GM19023 (cell line): ENCODE measurements at regions not wholly inside any gene's neighbourhood (a gene's known extent, or its start where the extent isn't known, plus 50 kb on each side); places are given as distances from the start of the nearest gene placed in this dataset.
"Not testable (repeated sequence)": the region's sequence is repeated elsewhere in the genome, so short reads cannot be mapped to it uniquely, and the experiment has no call there.

Experiments used
- ATAC-seq: cut with Tn5 transposase; IDR thresholded peaks from one replicate; pipeline ENCODE4 v1.9.1; 2021; ENCODE audit warnings: mild to moderate bottlenecking, moderate library complexity; ENCODE audit not compliant: unreplicated experiment

DNA sequence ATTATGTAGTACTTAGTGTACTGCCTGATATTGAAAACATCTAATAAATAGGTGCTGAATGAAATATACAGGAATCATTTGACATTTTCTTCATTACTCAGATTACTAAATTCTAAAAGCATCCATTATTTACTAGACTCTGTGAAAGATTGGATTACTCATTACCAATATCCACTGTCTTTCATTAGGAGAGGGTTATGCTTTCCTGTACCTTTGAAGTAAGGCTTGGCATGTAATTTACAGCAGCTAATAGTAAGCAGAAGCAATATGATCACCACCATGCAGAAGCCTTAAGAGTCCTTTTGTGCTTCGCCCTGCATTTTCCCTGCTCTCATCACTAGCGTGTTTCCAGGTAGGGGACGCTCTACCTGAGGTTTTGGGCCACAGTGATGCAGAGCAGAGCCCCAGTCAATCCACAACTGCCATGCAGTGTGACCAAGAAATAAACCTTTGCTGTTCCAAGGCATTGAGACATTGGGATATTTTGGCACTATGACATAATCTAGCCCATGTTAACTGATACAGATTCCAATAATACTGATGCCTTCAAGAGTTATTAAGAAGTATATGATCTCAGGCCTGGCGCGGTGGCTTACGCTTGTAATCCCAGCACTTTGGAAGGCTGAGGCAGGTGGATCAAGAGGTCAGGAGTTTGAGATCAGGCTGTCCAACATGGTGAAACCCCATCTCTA lies 502.8 kb upstream of the MARCKS start:
- no peak for ATAC-seq

DNA sequence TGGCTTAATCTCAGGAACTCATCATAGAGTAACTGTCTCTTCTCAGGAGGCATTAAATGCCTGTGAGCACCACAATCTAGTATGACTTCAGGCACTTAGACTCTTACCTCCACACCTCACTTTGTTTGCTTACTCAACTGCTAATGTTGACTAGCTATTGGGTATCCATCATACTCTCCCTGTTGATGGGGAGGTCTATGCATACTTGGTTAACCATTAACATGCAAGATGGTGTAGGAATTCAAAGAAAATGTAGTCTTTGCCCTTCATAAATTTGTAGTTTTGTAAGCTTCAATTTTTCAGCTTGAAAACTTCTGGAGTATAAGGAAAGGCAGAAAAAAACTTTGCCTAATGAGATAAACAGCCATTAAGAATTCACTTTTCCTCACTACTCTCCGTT lies 501.0 kb upstream of the MARCKS start:
- ATAC-seq = no peak

DNA sequence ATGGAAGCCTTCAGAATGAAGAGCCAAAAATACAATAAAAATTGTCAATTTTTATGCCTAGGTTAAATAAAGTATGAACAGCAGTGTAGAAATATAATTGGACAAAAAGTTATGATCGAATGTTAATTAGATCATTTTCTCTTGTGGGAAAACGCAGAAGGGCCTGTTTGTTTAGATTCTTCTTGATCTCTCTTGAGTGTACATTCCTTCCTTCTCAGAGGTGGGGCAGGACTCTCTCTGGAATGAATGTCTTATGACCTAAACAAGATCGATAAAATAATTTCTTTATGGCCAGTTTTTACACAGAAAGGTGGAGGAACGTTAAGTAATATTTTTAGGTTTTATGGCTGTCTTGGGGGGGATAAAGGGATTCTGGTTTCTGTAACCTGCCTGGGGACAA lies 500.1 kb upstream of the MARCKS start:
- ATAC-seq = no peak

DNA sequence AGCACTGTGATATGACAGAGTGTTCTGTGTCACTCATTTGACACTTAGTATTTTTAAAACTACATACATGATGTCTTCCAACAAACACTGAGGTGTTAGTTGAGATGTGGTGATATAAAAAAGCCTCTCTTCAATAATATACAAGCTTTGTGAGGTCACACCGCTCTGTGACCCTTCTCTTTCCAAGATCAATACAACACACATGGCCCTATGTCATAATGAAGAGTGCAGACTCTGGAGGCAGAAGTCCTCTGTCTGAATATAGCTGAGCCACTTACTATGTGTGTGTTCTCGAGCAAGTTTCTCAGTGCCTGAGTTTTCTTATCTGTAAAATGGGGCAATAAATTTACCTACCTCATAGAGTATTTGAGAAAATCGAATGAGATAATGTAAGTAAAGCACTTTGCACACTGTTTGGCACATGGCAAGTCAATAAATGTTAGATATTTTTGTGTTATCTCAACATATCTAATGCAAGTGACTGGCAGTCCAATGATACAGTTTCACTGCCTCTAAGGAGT lies 499.0 kb upstream of the MARCKS start:
- no peak for ATAC-seq

DNA sequence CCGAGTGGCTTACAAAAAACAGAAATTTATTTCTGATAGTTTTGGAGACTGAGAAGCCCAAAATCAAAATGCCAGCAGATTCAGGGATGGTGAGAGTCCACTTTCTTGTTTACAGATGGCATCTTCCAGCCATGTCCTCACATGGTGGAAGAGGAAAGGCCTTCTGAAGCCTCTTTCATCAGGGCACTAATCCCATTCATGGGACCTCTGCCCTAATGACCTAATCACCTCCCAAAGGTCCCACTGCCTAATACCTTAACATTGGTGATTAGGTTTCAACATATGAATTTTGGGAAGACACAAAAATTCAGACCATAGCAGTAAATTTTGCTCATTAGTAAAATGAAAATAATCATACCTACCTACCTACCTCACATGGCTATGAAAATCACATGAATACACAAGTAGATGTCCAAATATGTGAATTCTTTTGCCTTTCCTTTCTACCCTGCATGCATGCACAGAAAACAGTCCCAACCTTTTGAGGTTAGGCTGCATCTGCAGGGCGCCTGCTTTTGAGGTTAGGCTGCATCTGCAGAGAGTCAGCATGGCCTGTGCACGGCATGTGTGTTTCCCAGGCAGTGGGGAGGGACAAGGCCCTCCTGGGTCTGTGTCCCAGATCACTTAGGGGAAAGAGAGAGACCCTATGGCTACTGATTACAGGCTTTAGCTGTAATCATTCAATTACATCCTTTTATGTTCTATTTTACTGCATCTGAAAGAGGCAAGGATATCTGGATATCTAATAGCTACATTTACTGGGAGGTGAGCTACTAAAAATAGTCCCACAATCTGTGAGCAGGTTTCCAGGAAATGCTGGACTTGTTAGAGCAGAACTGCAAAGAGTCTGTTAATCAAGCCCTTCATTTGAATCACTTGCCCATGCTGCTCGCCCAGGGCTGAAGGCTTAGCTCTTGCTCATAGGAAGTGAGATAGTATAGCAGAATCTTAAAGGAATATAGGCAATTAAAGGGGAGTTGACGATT lies 497.7 kb upstream of the MARCKS start:
- ATAC-seq = no peak

DNA sequence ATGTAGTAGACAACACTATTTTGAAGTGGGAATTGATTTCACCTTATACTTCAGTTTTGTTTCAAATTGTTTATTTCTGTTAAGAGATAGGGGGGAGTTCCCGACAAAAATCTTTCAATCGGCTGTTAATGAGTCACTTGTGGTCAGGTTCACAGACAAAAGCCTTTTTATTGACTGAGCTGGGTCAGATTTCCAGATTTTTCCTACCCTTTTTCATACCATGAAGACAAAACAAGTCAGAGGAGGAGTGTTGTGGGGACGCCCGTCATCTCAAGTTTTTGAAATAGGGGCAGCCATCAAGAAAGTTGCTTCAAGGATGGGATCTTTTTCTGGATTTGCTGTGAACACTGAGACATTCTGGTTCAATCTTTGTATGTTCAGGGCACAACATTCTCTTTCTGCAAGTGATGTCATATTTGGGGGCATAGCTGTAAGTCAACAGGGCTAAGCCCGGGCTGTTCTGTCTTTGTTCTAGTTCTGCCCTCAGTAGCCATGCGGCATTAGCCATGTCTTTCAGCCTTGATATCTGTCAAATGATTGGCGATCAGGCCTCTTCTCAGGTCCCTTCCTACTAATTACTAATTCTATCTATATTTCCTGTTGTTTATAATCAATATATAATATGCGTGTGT lies 496.0 kb upstream of the MARCKS start:
- no peak for ATAC-seq

DNA sequence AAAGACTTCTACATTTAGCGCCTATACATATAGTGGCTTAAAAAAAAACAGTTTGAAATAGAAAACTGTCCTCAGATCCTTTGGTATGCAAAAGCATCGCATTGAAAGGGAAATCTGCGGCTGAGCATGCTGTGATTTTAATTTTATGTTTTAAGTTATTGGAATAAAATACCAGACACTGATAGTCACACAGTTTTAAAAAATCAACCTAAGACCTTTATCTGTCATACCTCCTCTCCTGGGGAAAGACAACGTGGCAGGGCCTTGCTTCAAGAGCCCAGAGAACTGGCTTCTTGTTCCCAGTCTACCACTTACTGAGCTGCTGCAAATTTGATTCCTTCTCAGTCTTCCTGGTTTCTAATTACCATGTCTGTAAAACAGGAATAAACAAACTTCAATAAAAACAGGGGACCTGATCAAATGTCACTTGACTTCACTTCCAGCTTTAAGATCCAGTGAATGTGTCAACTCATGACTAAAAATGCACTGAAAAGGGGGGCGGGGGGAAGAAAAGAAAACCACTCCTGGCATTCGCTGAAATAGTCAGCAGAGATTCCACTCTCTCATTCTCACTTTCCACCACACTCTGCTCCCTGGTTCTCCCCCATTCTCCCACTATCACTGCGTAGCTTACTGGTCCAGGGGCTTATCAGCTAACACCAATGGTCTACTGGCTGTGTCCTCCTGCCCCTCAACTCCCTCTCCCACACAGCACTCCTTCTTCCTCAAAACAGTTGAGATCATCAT lies 494.7 kb upstream of the MARCKS start:
- no peak for ATAC-seq

DNA sequence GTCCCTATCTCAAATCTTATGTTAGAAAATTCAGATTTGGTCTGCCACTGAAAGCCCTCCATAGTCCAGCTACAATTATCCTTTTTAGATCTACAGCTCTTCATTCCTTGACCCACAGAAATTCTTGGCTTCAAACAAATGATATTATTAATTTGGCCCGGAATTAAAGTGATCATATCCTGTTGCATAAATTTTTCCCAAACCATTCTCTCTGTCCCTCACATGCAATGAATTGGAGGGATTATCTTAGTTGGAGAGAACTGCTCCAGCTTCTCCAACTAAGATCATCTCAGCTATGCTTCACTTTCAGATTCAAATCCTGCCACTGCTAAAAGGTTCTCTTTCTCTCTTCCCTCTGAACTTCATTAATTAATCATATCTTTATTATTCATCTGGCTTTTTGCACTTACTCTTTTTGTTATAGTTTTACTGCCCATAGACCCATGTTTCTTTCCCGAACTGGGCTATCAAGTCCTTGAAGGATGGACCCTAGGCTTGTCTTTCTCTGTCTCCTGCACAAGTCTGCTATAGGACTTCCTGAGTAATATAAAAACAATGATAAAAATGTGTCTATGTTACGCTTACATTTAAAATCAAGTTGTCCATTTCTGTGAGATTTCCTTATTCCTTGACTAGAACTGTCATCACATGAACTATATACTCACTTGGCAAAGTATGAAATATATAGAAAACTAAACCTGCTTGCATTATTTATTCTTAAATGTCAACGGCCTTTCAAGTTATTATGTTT lies 493.9 kb upstream of the MARCKS start:
- no peak for ATAC-seq

DNA sequence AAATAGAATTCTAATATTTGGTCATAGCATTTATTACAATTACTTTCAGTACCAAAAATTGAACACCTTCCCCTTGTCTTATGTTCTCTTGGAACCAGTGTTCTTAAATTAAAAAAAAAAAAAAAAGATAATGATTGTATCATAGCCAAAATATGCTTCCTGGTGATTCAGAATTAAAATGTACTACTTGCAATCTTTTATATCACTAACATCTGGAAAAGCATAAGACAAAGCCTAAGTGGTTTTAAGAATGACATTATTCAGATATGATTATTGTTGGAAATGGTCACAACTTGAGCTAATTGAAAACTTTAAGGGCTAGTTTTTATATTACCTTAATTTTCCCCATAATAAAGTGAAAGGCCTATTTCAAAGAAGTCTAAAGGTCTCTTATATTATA lies 493.3 kb upstream of the MARCKS start:
- ATAC-seq = no peak

DNA sequence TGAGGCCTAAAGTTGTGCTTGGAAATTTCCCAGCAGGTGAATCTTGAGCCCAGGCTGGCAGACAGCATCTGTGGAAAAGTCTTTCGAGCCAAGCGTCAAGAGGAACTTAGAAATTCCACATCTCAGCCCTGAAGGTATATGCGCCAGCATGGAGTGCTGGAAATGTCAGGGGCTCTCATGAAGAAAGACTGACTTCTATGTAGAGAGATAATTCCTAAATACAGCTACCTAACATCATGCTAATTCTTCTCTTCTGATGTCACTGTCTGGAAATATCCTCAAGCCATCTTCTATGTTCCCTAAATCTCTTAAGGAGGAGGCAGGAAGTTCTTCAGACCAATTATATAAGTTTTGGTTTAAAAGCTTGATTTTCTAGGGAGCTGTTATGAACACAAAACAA lies 492.4 kb upstream of the MARCKS start:
- no peak for ATAC-seq

DNA sequence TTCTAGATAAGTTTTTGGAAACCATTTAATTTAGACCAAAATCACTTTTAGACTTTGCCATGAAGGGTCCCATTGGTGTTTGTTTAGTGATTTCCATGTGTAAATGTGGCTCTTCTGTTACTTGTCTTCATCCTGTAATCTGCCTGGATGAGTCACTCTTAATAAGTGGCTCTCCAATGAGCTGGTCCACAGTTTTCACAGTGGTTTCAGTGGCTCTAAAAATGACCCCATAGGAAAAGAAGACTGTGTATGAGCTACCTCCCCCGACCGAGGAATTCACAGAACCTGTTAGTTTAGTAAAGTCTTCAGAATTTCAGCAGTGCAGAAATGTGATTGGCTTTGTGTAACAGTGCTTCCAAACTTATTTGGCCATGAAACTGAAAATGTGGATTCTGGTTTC lies 492.0 kb upstream of the MARCKS start:
- ATAC-seq = no peak

DNA sequence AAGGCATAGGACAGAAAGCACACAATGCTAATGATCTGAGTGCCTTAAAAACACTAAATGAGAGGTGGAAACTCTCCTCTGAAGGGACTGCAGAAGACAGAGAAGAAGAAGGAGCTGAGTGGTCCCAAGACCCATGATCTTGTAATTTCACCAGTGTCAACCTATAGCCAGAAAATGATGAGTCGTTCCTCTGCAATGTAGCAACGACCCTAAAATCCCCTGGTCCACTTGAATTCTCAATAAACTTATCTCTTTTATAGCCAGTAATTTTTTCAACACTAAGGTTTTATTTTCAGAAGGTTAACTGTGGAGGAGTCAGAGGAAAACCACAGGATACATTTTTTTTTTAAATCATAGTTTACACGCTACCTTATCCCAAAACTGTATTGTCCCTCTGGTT lies 490.6 kb upstream of the MARCKS start:
- ATAC-seq = no peak

DNA sequence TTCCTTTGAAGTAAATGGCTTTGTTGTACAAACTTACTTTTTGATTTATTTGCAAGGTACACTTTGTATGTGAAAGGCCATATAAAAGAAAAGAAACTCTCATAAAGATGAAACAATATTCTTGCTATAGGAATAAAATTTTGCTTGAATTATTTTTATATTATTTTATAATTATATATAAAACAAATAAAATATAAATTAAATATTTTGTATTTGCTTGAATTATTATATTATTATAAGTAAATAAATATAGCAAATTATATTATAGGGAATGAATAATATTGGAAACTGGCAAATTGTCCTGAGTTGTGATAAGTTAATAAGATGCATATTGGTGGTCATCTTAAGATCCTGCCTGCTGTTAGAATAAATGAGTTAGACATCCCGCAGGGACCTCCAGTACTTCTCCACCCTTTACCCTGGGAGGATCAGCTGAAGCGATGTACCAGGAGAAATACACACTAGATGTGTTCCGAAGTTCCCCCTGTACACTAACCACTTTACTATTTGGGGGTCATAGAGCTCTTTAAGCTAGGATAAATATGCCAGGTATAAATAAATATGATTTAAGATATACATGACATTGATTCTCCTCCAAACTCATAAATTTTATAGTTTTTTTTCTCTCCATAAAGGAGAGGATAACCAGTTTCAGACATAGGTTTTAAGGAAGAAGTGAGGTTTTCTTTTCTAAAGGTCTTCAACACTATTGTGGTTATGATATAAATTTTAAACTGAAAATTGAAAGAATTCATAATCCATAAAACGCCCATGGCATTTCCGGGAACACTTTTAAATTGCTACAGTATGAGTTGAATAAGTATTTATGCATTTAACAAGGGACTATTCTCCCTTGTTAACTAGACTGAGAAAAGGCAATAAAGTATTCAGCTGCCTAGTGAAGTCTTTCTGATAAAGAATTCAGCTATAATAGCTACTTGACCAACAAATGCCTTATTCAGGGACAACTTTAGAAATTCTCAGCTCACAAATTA lies 486.3 kb upstream of the MARCKS start:
- no peak for ATAC-seq

DNA sequence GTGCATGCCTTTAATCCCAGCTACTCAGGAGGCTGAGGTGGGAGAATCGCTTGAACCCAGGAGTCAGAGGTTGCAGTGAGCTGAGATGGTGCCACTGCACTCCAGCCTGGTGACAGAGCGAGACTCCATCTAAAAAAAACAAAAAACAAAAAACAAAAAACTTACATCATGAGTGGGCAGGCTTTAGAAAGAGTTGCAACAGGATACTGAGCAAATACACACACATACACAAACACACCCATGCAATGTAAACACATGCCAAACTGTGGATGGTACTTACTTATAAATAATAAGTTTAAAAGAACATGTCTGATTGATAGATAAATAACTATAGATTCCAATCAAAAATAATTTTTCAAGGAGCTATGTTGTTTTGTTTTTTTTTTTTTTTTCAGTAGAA lies 481.7 kb upstream of the MARCKS start:
- ATAC-seq = not testable (repeated sequence)

DNA sequence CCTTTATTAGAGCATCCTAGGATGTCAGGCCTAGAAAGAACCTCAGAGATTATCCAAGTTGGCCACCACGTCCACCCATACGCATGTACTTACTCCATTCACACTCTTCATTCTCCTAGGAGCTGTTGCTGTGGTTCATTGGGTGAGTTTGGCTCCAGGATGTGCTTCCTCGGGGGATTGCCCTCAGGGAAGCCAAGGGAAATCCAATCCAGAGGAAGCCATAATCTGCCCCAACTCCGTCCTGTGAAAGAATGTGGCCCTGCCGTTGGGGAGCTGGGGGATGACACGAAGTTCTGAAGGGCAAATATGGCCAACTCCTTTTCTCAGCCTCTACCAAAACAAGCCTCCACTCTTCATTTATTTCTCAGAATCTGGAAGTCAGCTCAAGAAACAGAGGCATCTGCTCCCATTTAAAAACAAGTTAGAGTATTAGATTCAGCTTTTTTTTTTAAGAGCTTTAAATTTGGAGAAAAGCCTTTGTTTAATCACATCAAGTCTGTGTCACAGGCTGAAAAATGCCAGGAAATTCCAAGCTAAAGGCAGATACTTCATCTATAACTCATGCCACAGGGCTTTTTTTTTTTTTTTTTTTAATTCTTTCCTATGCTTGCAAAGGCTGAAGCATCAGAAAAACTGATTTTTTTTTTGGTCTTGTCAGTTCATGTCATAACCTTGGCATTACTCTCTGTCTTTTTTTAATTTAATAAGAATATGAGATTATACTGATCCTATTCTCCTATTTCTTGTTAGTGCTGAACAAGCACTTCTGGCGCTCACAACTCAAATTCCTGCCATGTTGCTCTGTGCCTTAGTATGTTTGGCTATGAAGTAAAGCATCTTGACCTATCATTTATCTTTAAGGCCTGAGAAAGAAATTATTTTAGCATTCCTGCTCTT lies 480.9 kb upstream of the MARCKS start:
- ATAC-seq = no peak

DNA sequence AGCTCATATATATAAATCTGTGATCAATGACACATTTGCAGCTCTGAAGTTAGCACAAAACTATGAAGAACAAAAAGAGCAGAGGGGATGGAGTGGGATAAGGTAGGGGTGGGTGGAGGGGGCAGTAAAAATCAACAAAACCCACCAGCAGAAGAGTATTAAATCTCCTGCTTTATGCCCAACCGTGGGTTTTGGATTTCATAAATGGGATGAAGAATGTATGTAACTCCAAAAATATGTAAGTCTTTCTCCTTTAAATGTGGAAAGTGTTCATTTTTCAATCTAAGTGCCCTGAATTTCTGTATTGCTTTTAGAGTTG lies 480.3 kb upstream of the MARCKS start:
- ATAC-seq = no peak

DNA sequence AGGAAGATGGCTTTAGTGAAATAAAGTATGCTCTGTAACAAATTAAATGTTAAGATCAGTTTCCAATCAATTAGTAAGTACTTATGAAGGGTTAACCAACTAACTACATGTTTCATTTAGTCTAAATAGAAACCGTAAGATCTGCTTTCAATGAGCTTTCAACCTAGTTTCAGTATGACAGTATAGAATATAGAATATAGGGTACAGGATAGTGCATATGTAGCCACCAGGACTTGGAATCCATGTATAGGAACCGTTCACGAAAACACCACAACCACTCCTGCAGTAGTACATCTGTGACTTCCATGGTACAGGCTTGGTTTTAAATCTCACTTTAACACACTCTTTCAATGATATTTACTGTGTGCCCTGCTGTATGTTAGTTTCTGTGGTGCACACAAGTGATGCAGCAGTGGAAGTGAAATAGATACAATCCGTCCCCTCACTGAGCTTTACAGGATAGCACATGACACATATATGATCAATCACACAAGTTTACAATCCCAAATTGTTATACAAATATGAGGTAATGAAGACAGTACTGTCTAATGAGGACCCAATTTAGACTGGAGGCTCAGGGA lies 479.7 kb upstream of the MARCKS start:
- ATAC-seq = peak; percentile 52

DNA sequence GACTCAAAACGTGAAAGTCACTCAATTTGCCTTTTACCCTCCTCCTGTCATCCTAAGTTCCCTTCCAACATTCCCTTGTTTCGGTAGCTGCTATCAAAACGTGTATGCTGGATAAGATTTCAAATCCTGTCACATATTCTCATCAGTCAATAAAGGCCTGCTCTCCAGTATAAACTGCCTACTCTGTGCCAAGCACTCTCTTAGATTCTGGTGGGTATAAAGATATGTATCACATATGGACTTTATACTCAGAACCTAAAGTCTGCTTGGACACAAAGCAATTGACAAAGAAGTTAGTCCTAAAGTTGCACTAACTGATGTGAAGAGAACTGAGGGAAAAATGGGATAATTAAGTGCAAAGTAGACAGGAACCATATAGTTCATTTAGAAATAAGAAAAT lies 476.6 kb upstream of the MARCKS start:
- no peak for ATAC-seq
